OCI-LY3 (cell line): ENCODE measurements at regions not wholly inside any gene's neighbourhood (a gene's known extent, or its start where the extent isn't known, plus 50 kb on each side); places are given as distances from the start of the nearest gene placed in this dataset.

Source experiments
- CTCF ChIP-seq: fragments of 200-600, 300-600 bp; sonication (generic); IDR thresholded peaks from 2 replicates; pipeline ENCODE4 v1.5.1; 2014; ENCODE audit warnings: antibody characterized with exemption, low read length, low read depth
- EZH2phosphoT487 ChIP-seq: fragments of 200-600 bp; shearing (Covaris generic); IDR thresholded peaks from 2 replicates; pipeline ENCODE4 v1.6.1; 2018; ENCODE audit warnings: antibody characterized with exemption, mixed run types, low read depth

DNA sequence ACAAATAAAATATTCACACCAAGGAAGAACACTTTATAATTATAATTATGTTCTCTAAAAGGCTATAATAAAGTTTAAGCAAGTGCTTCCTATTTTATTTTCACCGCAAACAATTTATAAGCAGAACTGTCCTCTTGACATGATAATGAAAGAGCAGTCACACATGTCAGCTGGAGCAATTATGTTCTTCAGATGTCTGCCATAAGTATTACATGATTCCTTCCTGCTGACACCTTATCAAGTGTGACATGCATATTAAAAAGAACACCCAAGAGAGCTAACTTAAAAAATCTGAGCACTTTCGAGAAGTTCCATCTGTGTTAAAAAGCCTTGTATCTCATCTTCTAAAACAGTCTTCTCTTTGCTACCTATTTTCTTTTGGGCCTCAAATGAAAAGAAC is 249.5 kb downstream of the SQOR start:
- TF ChIP-seq CTCF = no peak
- TF ChIP-seq EZH2phosphoT487 = no peak
